ENCODE measurements at regions not wholly inside any gene's neighbourhood (a gene's known extent, or its start where the extent isn't known, plus 50 kb on each side); places are given as distances from the start of the nearest gene placed in this dataset.

DNA sequence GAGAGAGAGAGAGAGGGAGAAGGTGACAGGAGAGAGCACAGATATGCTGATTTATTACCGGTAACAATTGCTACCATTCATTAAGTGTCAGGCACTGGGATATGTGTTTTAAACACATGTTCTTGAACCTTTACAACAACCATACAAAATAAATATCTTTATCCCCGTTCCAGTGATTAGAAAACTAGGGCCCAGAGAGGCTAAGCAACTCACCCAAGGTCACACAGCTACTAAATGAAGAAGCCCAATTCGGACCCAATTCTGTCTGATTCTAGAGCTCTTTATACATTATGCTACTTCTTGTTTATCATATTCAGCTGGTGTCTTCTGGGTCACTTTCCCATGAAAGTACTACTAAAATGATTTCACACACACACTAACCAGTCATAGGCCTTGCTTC, 154.0 kb upstream of the RAG2 start:
- peaks cover 10% of the 10 kb centered on the region for H3K27me3 Mint-ChIP-seq (ENCODE audit: low read depth, unreplicated experiment)
- no peak for FAIRE-seq
- peaks cover 2% of the 10 kb centered on the region for H3K4me1 Mint-ChIP-seq (ENCODE audit: low read depth, unreplicated experiment)
- no peak overlapping the region for H3K4me3 Mint-ChIP-seq (ENCODE audit: unreplicated experiment)
- H3K27ac Mint-ChIP-seq (ENCODE audit: unreplicated experiment), result no peak overlapping the region
- Histone ChIP-seq H3K4me1 (ENCODE audit: insufficient read depth, low read length) (no peaks in the 10 kb centered on the region), H3K27me3 (ENCODE audit: insufficient read depth, low read length) (no peaks in the 10 kb centered on the region), H3K9ac (ENCODE audit: low read length) (no peak overlapping the region), H3K9me3 (ENCODE audit: insufficient read depth, low read depth, low read length) (no peaks in the 10 kb centered on the region), H3K4me3 (ENCODE audit: insufficient read depth, low read depth, low read length) (no peak overlapping the region), H3K4me2 (ENCODE audit: low read length) (no peak overlapping the region), H2AFZ (ENCODE audit: low read depth, low read length) (no peak overlapping the region), H3K27ac (ENCODE audit: low read depth, low read length) (no peak overlapping the region), H4K20me1 (ENCODE audit: insufficient read depth, low read length) (no peaks in the 10 kb centered on the region), H3K79me2 (ENCODE audit: insufficient read depth, low read length) (no peaks in the 10 kb centered on the region), H3K36me3 (ENCODE audit: insufficient read depth, low read length) (no peaks in the 10 kb centered on the region)
- no peaks in the 10 kb centered on the region for H3K9me3 Mint-ChIP-seq (ENCODE audit: unreplicated experiment)
- DNase-seq (ENCODE audit: low read depth), result no peak
- TF ChIP-seq EZH2 (IDR thresholded peaks at IDR 0.05; ENCODE audit: insufficient read depth, low read length), result no peak
- TF ChIP-seq, protein P1, sequence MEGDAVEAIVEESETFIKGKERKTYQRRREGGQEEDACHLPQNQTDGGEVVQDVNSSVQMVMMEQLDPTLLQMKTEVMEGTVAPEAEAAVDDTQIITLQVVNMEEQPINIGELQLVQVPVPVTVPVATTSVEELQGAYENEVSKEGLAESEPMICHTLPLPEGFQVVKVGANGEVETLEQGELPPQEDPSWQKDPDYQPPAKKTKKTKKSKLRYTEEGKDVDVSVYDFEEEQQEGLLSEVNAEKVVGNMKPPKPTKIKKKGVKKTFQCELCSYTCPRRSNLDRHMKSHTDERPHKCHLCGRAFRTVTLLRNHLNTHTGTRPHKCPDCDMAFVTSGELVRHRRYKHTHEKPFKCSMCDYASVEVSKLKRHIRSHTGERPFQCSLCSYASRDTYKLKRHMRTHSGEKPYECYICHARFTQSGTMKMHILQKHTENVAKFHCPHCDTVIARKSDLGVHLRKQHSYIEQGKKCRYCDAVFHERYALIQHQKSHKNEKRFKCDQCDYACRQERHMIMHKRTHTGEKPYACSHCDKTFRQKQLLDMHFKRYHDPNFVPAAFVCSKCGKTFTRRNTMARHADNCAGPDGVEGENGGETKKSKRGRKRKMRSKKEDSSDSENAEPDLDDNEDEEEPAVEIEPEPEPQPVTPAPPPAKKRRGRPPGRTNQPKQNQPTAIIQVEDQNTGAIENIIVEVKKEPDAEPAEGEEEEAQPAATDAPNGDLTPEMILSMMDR (IDR thresholded peaks at IDR 0.05; ENCODE audit: insufficient read depth, low read depth, low read length), result no peak
- H3K36me3 Mint-ChIP-seq (ENCODE audit: low read depth, unreplicated experiment), result no peaks in the 10 kb centered on the region

DNA sequence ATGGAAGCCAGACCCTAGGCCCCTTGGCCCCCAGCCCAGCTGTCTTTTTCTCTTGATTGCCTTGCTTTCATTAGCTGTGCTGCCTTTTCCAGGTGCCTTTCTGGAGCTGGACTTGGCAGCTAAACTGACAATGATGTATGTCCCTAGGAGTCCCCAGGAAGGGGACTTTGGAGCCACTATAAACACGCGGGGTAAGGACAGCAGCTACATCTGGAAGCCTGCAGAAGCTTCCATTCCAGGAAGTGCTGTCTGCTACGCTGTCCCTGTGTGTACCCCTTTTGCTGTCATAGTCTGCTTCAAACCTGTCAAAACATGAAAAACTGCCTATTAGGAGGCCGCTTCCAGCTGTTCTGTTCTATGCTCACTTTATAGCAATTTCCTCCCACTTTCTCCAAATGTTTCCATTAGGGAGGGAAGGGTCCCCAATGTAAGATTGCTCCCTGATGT, 153.3 kb upstream of the RAG2 start:
- no peaks in the 10 kb centered on the region for H3K36me3 Mint-ChIP-seq (ENCODE audit: low read depth, unreplicated experiment)
- Histone ChIP-seq H2AFZ (ENCODE audit: low read depth, low read length) (no peak overlapping the region), H3K4me2 (ENCODE audit: low read length) (no peak overlapping the region), H3K27me3 (ENCODE audit: insufficient read depth, low read length) (no peaks in the 10 kb centered on the region), H3K9me3 (ENCODE audit: insufficient read depth, low read depth, low read length) (no peaks in the 10 kb centered on the region), H3K9ac (ENCODE audit: low read length) (no peak overlapping the region), H3K27ac (ENCODE audit: low read depth, low read length) (no peak overlapping the region), H3K79me2 (ENCODE audit: insufficient read depth, low read length) (no peaks in the 10 kb centered on the region), H3K4me1 (ENCODE audit: insufficient read depth, low read length) (no peaks in the 10 kb centered on the region), H3K36me3 (ENCODE audit: insufficient read depth, low read length) (no peaks in the 10 kb centered on the region), H4K20me1 (ENCODE audit: insufficient read depth, low read length) (no peaks in the 10 kb centered on the region), H3K4me3 (ENCODE audit: insufficient read depth, low read depth, low read length) (no peak overlapping the region)
- TF ChIP-seq, protein P1 (IDR thresholded peaks at IDR 0.05; ENCODE audit: insufficient read depth, low read depth, low read length), result no peak
- TF ChIP-seq EZH2 (IDR thresholded peaks at IDR 0.05; ENCODE audit: insufficient read depth, low read length), result no peak
- H3K9me3 Mint-ChIP-seq (ENCODE audit: unreplicated experiment), result no peaks in the 10 kb centered on the region
- no peak for FAIRE-seq
- DNase-seq (ENCODE audit: low read depth), result no peak
- H3K4me3 Mint-ChIP-seq (ENCODE audit: unreplicated experiment), result no peak overlapping the region
- peaks cover 10% of the 10 kb centered on the region for H3K27me3 Mint-ChIP-seq (ENCODE audit: low read depth, unreplicated experiment)
- H3K27ac Mint-ChIP-seq (ENCODE audit: unreplicated experiment), result no peak overlapping the region
- no peaks in the 10 kb centered on the region for H3K4me1 Mint-ChIP-seq (ENCODE audit: low read depth, unreplicated experiment)

DNA sequence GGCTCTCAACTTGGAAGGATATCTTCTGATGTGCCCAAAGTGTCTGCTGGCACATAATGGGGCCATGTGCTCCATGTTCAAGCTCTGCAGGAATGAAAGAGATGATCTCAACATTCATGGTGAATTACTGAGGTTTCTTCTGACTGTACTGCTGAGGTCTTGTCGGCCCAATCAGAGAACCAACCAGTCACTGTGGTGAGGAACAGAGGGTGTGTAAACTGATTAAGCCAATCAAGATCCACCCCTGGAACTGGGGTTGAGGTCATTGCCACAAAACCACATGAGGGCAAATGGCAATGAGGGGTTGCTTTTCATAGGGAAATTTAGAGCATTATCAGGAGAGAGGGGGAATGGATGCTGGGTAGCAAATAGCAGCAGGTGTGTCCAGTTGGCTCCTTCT, 152.3 kb upstream of the RAG2 start:
- H3K4me3 Mint-ChIP-seq (ENCODE audit: unreplicated experiment), result no peak overlapping the region
- TF ChIP-seq, protein P1 (IDR thresholded peaks at IDR 0.05; ENCODE audit: insufficient read depth, low read depth, low read length), result no peak
- no peak for TF ChIP-seq EZH2 (IDR thresholded peaks at IDR 0.05; ENCODE audit: insufficient read depth, low read length)
- Histone ChIP-seq H3K36me3 (ENCODE audit: insufficient read depth, low read length) (no peaks in the 10 kb centered on the region), H3K9me3 (ENCODE audit: insufficient read depth, low read depth, low read length) (no peaks in the 10 kb centered on the region), H3K4me1 (ENCODE audit: insufficient read depth, low read length) (no peaks in the 10 kb centered on the region), H3K27ac (ENCODE audit: low read depth, low read length) (no peak overlapping the region), H3K4me3 (ENCODE audit: insufficient read depth, low read depth, low read length) (no peak overlapping the region), H2AFZ (ENCODE audit: low read depth, low read length) (no peak overlapping the region), H3K4me2 (ENCODE audit: low read length) (no peak overlapping the region), H4K20me1 (ENCODE audit: insufficient read depth, low read length) (no peaks in the 10 kb centered on the region), H3K79me2 (ENCODE audit: insufficient read depth, low read length) (no peaks in the 10 kb centered on the region), H3K9ac (ENCODE audit: low read length) (no peak overlapping the region), H3K27me3 (ENCODE audit: insufficient read depth, low read length) (no peaks in the 10 kb centered on the region)
- H3K36me3 Mint-ChIP-seq (ENCODE audit: low read depth, unreplicated experiment), result no peaks in the 10 kb centered on the region
- no peak overlapping the region for H3K27ac Mint-ChIP-seq (ENCODE audit: unreplicated experiment)
- H3K27me3 Mint-ChIP-seq (ENCODE audit: low read depth, unreplicated experiment), result peaks cover 10% of the 10 kb centered on the region
- H3K4me1 Mint-ChIP-seq (ENCODE audit: low read depth, unreplicated experiment), result no peaks in the 10 kb centered on the region
- no peak for FAIRE-seq
- no peaks in the 10 kb centered on the region for H3K9me3 Mint-ChIP-seq (ENCODE audit: unreplicated experiment)
- no peak for DNase-seq (ENCODE audit: low read depth)
